T-cell (primary cell): ENCODE measurements at regions not wholly inside any gene's neighbourhood (a gene's known extent, or its start where the extent isn't known, plus 50 kb on each side); places are given as distances from the start of the nearest gene placed in this dataset.
"Not testable (repeated sequence)": the region's sequence is repeated elsewhere in the genome, so short reads cannot be mapped to it uniquely, and the experiment has no call there.

Experiments used
- ATAC-seq, 4 experiments: fragments of 200-7000 bp in 3 of 4; fragments of 150-1000 bp in 1 of 4; cut with Tn5 transposase; replicated peaks in 1 of 4; 1 replicate in 3 of 4; 2 replicates in 1 of 4; pipeline ENCODE4 v1.10.0; 2021; ENCODE audit warnings: moderate library complexity in 3 of 4, mild to moderate bottlenecking in 2 of 4, moderate number of reproducible peaks in 1 of 4
- CTCF ChIA-PET, 2 donors: fragments of 300-600 bp; sonication (Branson Sonifier 250); formaldehyde crosslinking; loops; one replicate each; lab custom pipeline; 2022; ENCODE audit warnings: antibody characterized with exemption in 2 of 2; lab: Charles Lee
- POLR2A ChIA-PET, 2 donors: fragments of 300-600 bp; sonication (Branson Sonifier 250); formaldehyde crosslinking; loops; one replicate each; lab custom pipeline; 2022; ENCODE audit warnings: antibody characterized with exemption in 2 of 2; lab: Charles Lee
- DNase-seq, 35 experiments: peaks; one replicate each; pipeline versions ENCODE4 v3.0.0 to v3.0.0-alpha.2; 2013 to 2023
- H3K27ac ChIP-seq: one replicate; pipeline ENCODE4 v1.5.1; 2013; ENCODE audit warnings: low read length
- H3K27me3 ChIP-seq, 2 experiments: replicated peaks in 1 of 2; 1 replicate in 1 of 2; 2 replicates in 1 of 2; pipeline versions ENCODE4 v1.6.1 to v1.7.0; 2013; ENCODE audit warnings: low read length in 1 of 2, mixed read lengths in 1 of 2; ENCODE audit not compliant: control insufficient read depth in 2 of 2, insufficient read depth in 2 of 2; ENCODE audit errors: extremely low read depth in 1 of 2
- H3K36me3 ChIP-seq, 2 donors: 1 replicate in 1 of 2; 2 replicates in 1 of 2; pipeline versions ENCODE4 v1.6.1 to v1.7.0; 2013; ENCODE audit warnings: low read length in 1 of 2; ENCODE audit not compliant: control insufficient read depth in 2 of 2, insufficient read depth in 1 of 2; ENCODE audit errors: extremely low read depth in 1 of 2
- H3K4me1 ChIP-seq, 2 experiments: 1 replicate in 1 of 2; 2 replicates in 1 of 2; pipeline versions ENCODE4 v1.6.1 to v1.7.0; 2013; ENCODE audit warnings: low read length in 2 of 2, mixed read lengths in 1 of 2; ENCODE audit not compliant: insufficient read depth in 2 of 2, control insufficient read depth in 1 of 2; ENCODE audit errors: extremely low read depth in 1 of 2
- H3K4me3 ChIP-seq, 2 donors: 1 replicate in 1 of 2; 2 replicates in 1 of 2; pipeline versions ENCODE4 v1.5.1 to v1.7.0; 2013; ENCODE audit warnings: mild to moderate bottlenecking in 2 of 2, low read length in 1 of 2, moderate library complexity in 1 of 2; ENCODE audit not compliant: control insufficient read depth in 1 of 2; ENCODE audit errors: extremely low read depth in 1 of 2
- H3K9me3 ChIP-seq: 2 replicates; pipeline ENCODE4 v1.7.0; 2013
- H3K27ac Mint-ChIP-seq, 2 donors: one replicate each; pipeline ENCODE4 v1.8.0; 2020 to 2021; ENCODE audit warnings: mild to moderate bottlenecking in 2 of 2, mixed read lengths in 2 of 2
- H3K27me3 Mint-ChIP-seq, 2 donors: one replicate each; pipeline ENCODE4 v1.8.0; 2021 to 2022; ENCODE audit warnings: mixed read lengths in 2 of 2
- H3K36me3 Mint-ChIP-seq: one replicate; pipeline ENCODE4 v1.8.0; 2021; ENCODE audit warnings: mixed read lengths
- H3K4me1 Mint-ChIP-seq, 3 donors: one replicate each; pipeline ENCODE4 v1.8.0; 2020 to 2022; ENCODE audit warnings: mixed read lengths in 3 of 3, mild to moderate bottlenecking in 1 of 3
- H3K4me3 Mint-ChIP-seq, 3 donors: one replicate each; pipeline ENCODE4 v1.8.0; 2020 to 2022; ENCODE audit warnings: mild to moderate bottlenecking in 3 of 3, mixed read lengths in 3 of 3, moderate library complexity in 3 of 3
- H3K9me3 Mint-ChIP-seq, 3 donors: one replicate each; pipeline ENCODE4 v1.8.0; 2020 to 2022; ENCODE audit warnings: mixed read lengths in 3 of 3
- WGBS: methylation state at CpG from one replicate; pipeline ENCODE4 v1.1.5; 2013; ENCODE audit warnings: missing lambda C conversion rate; ENCODE audit not compliant: insufficient coverage; 5-methylcytosine and 5-hydroxymethylcytosine counted together

DNA sequence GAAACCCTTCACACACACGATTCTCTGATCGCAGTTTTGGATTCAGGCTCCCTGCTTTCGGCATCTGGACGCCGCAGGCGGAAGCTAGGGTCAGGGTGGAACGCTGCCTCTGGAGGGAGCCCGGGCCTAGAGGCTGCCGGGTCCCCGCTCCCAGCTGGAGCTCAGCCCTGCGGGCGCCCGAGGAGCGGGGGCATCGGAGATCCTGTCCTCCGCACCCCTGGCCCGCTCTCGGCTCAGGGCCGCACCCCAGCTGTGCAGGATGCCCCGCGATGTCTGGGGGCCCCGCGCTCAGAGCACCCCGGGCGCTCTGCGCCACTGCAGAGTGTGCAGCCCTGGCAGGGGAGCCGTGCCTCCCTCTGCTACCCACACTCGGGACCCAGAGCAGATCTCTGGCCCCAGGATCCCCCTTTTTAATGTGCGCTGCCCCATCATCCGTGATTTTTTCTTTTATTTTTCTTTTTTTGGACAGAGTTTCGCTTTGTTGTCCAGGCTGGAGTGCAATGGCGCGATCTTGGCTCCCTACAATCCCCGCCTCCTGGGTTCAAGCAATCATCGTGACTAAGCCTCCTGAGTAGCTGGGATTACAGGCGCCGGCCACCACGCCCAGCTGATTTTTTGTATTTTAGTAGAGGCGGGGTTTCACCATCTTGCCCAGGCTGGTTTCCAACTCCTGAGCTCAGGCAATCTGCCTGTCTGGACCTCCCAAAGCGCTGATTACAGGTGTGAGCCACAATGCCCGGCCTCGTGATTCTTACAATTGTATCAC, 54.8 kb upstream of the TUBA3E start:
- Mint-ChIP-seq H3K4me1 (peaks cover 0 to 3% (median 0%) of the 10 kb centered on the region in 3 donors), H3K9me3 (no peaks in the 10 kb centered on the region), H3K4me3 (peak overlapping the region in 1 of 3 donors; percentile 24), H3K27me3 (peaks cover 41 to 53% of the 10 kb centered on the region in 2 donors), H3K36me3 (no peaks in the 10 kb centered on the region), H3K27ac (no peak overlapping the region)
- ChIA-PET POLR2A (no interaction called here), CTCF (no interaction called here)
- no peak overlapping the region for H3K27ac ChIP-seq
- no peak for ATAC-seq
- no peaks in the 10 kb centered on the region for H3K36me3 ChIP-seq
- no peak for DNase-seq
- H3K9me3 ChIP-seq = no peaks in the 10 kb centered on the region
- H3K27me3 ChIP-seq = peaks cover 5 to 23% of the 10 kb centered on the region in 2 experiments
- H3K4me3 ChIP-seq = no peak overlapping the region
- H3K4me1 ChIP-seq = no peaks in the 10 kb centered on the region
- 39% methylated on average over 36 of the region's 42 CpGs for WGBS

DNA sequence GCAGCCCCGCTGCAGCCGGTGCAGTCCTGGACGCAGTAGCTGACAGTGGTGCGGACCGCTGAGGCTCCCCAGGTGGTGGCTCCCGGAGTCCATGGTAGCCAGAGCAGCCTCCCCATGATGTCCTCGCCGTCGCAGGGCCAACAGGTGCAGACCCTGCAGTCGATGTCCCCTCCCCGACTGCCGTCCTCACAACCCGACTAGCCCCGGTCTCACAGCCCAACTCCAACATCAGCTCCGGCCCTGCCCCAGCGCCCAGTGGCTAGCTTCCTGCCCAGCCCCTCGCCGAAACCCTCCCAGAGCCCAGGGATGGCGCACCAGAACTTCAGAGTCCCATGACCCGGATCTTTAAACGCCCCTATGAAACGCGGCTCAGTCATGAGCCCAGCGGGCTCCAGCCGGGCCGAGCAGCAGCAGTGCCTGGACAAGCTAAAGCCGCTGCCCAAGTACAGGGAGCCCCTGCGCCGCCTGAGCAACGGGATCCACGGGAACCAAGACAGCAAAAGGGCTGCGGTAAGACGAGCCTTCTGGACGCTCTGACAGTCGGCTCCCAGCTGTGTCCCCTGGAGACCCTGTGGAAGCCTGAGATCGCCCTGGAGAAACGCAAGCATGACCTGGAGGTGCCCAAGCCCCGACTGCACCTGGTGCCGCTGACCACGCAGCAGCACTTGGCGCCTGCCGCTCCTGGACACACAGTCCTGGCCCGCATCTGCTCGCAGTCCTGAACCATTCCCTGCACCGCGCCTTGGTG, 53.8 kb upstream of the TUBA3E start:
- no peak overlapping the region for H3K4me3 ChIP-seq
- H3K36me3 ChIP-seq = no peaks in the 10 kb centered on the region
- no peaks in the 10 kb centered on the region for H3K36me3 Mint-ChIP-seq
- no peak overlapping the region for H3K27ac Mint-ChIP-seq
- H3K27me3 Mint-ChIP-seq = peaks cover 42 to 54% of the 10 kb centered on the region in 2 donors
- no peak overlapping the region for H3K27ac ChIP-seq
- H3K9me3 ChIP-seq = no peaks in the 10 kb centered on the region
- POLR2A ChIA-PET = no interaction called here
- no peaks in the 10 kb centered on the region for H3K9me3 Mint-ChIP-seq
- H3K4me3 Mint-ChIP-seq = no peak overlapping the region
- ATAC-seq = no peak
- peaks cover 0 to 3% (median 0%) of the 10 kb centered on the region in 3 donors for H3K4me1 Mint-ChIP-seq
- H3K27me3 ChIP-seq = peaks cover 5 to 25% of the 10 kb centered on the region in 2 experiments
- CTCF ChIA-PET = no interaction called here
- WGBS = 42% methylated on average over 42 of the region's 46 CpGs
- H3K4me1 ChIP-seq = no peaks in the 10 kb centered on the region
- no peak for DNase-seq

DNA sequence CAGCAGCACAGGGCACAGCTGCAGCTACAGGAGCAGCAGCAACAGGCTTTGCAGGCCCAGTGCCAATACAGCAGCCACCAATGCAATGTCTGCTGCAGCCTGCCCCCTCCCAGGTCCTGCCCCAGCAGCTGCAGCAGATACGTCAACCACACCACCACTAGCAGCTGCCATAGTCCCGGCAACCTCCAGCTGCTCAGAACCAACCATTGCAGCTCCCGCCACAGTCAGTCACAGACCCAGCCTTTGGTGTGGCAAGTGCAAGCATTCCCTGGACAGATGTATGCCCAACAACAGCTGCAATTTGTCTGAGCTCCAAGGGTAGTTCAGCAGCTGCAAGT, 53.3 kb upstream of the TUBA3E start:
- ChIA-PET CTCF (no interaction called here), POLR2A (no interaction called here)
- H3K4me1 Mint-ChIP-seq = peaks cover 0 to 3% (median 0%) of the 10 kb centered on the region in 3 donors
- 70% methylated on average over 3 of the region's 3 CpGs for WGBS
- H3K27ac Mint-ChIP-seq = no peak overlapping the region
- H3K9me3 Mint-ChIP-seq = no peaks in the 10 kb centered on the region
- peaks cover 47 to 59% of the 10 kb centered on the region in 2 donors for H3K27me3 Mint-ChIP-seq
- no peak overlapping the region for H3K27ac ChIP-seq
- ATAC-seq = no peak
- H3K4me3 ChIP-seq = no peak overlapping the region
- no peaks in the 10 kb centered on the region for H3K4me1 ChIP-seq
- H3K36me3 ChIP-seq = no peaks in the 10 kb centered on the region
- no peaks in the 10 kb centered on the region for H3K9me3 ChIP-seq
- no peaks in the 10 kb centered on the region for H3K36me3 Mint-ChIP-seq
- DNase-seq = no peak
- no peak overlapping the region for H3K4me3 Mint-ChIP-seq
- peaks cover 5 to 30% of the 10 kb centered on the region in 2 experiments for H3K27me3 ChIP-seq

DNA sequence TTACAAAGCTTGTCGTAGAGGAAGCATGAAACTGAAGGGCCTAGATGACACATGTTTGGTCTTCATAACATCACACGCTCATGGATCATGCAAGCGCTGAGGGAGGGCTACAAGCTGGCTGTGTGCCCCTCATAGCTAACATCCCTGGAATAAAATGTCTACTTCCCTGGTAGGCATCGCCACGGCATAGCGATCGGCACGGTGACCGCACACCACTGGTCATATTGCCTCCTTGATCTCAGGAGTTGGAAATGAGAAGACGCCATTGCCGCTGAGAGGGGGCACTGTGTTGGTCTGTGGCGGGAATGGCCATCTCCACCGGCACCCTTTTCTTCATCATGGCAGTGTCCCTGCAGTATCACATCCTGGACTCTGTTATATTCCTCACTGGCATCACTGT, 50.1 kb upstream of the TUBA3E start:
- peaks cover 53 to 64% of the 10 kb centered on the region in 2 donors for H3K27me3 Mint-ChIP-seq
- H3K27ac ChIP-seq, POLR2A ChIA-PET, CTCF ChIA-PET, H3K36me3 ChIP-seq, H3K36me3 Mint-ChIP-seq, H3K4me1 Mint-ChIP-seq, ATAC-seq, H3K9me3 Mint-ChIP-seq, H3K4me3 Mint-ChIP-seq, H3K4me1 ChIP-seq, H3K27ac Mint-ChIP-seq, DNase-seq, H3K9me3 ChIP-seq, H3K4me3 ChIP-seq: not testable (repeated sequence)
- WGBS = 85% methylated on average over 9 of the region's 13 CpGs
- peaks cover 5 to 32% of the 10 kb centered on the region in 2 experiments for H3K27me3 ChIP-seq
